Transverse colon (tissue), 4 donors: ENCODE measurements at regions not wholly inside any gene's neighbourhood (a gene's known extent, or its start where the extent isn't known, plus 50 kb on each side); places are given as distances from the start of the nearest gene placed in this dataset.

Experiments
- DNase-seq: peaks from one replicate; pipeline ENCODE4 v3.0.0-alpha.2; 2019
- H3K27ac ChIP-seq, 4 donors: fragments of 200-600 bp; sonication (generic); 2 replicates each; pipeline ENCODE4 v1.5.1; 2016 to 2018; ENCODE audit warnings: inconsistent platforms in 4 of 4
- H3K27me3 ChIP-seq: fragments of 200-600 bp; sonication (generic); 2 replicates; pipeline ENCODE4 v1.5.1; 2017; ENCODE audit warnings: inconsistent platforms
- H3K36me3 ChIP-seq, 4 donors: fragments of 200-600 bp; sonication (generic); 2 replicates each; pipeline ENCODE4 v1.5.1; 2017 to 2019; ENCODE audit warnings: inconsistent platforms in 4 of 4
- H3K4me1 ChIP-seq, 4 donors: fragments of 200-600 bp; sonication (generic); 2 replicates each; pipeline ENCODE4 v1.5.1; 2017 to 2020; ENCODE audit warnings: inconsistent platforms in 4 of 4
- H3K4me3 ChIP-seq, 4 donors: fragments of 200-600 bp; sonication (generic); 1 replicate in 1 of 4; 2 replicates in 3 of 4; pipeline versions ENCODE4 v1.5.1 to v1.6.1; 2017 to 2019; ENCODE audit warnings: inconsistent platforms in 4 of 4
- H3K9me3 ChIP-seq, 2 donors: fragments of 200-600 bp; sonication (generic); 2 replicates each; pipeline ENCODE4 v1.5.1; 2017 to 2019; ENCODE audit warnings: inconsistent platforms in 2 of 2
- EP300 ChIP-seq: sonication (generic); formaldehyde crosslinking; IDR thresholded peaks from one replicate; pipeline ENCODE4 v1.6.1; 2017; ENCODE audit warnings: antibody characterized with exemption, low read depth
- POLR2A ChIP-seq: fragments of 450-650 bp; IDR thresholded peaks from one replicate; pipeline ENCODE4 v1.6.1; 2016; ENCODE audit warnings: antibody characterized with exemption, mild to moderate bottlenecking, moderate library complexity
- POLR2AphosphoS5 ChIP-seq, 3 donors: sonication (generic); formaldehyde crosslinking; IDR thresholded peaks; one replicate each; pipeline ENCODE4 v1.6.1; 2016; ENCODE audit warnings: antibody characterized with exemption in 3 of 3
- WGBS, 2 donors: methylation state at CpG; one replicate each; pipeline ENCODE4 v1.1.5; 2018; ENCODE audit warnings: low coverage in 1 of 2; 5-methylcytosine and 5-hydroxymethylcytosine counted together
- in situ Hi-C, 4 donors: fragments of 200-750 bp; cut with MboI; loops; one replicate each; pipeline versions ENCODE4 v1.15.0 to v1.15.1; 2017; ENCODE audit warnings: low sequenced_read_pairs in 3 of 4, low pct_ligation_motif_present in 1 of 4, low pct_unique_long_range_greater_than_20kb in 1 of 4
- intact Hi-C: fragments of 100-400 bp; cut with DNase I; formaldehyde crosslinking; loops from one replicate; pipeline ENCODE4 v1.15.1; 2023; ENCODE audit warnings: low total_unique reads
- TF ChIP-seq, protein P1 (sequence below), 5 experiments: fragments of 200-600 bp in 3 of 5; fragments of 450-650 bp in 2 of 5; sonication (generic) in 3 of 5; IDR thresholded peaks; 1 replicate in 2 of 5; 2 replicates in 3 of 5; pipeline ENCODE4 v1.5.1; 2016 to 2017; ENCODE audit warnings: antibody characterized with exemption in 5 of 5, inconsistent platforms in 3 of 5, mild to moderate bottlenecking in 2 of 5, moderate library complexity in 1 of 5

DNA sequence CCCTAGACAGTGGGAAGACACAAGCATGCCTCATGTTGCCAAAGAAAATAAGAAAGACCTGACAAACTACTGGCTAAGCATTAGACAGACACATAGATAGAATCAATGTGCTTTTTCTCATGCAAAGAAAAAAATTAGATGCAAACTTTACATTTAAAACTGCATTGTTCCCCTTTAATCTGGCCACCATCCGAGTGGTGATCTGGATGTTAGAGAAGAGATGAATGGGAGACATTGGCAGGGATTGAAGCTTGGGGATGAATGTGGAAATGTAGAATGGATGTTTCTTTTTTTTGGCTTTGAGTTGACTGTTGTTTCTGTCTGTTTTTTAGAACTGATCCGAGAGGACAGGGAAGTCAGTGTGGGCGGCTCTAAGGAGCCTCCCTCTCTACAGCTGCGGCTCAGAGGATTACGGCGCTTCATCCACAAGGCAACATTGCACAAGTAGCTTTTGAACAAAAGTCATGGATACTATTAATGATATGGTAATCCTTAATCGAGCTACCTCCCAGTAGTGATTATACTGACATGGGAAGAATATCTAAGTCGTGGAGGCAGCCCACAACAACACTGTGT, 53.0 kb downstream of the HELT start:
- intact Hi-C loops, result no loop called here
- DNase-seq, result no peak
- H3K27me3 ChIP-seq, result peaks cover 5% of the 10 kb centered on the region
- no peaks in the 10 kb centered on the region for H3K36me3 ChIP-seq
- no peak overlapping the region for H3K4me3 ChIP-seq
- no peaks in the 10 kb centered on the region for H3K4me1 ChIP-seq
- WGBS, 2 donors, result 55 to 75% methylated on average over 2 to 8 of the region's 8 CpGs
- TF ChIP-seq POLR2A (no peak), POLR2AphosphoS5 (IDR thresholded peaks at IDR 0.05) (no peak), EP300 (no peak)
- TF ChIP-seq, protein P1, sequence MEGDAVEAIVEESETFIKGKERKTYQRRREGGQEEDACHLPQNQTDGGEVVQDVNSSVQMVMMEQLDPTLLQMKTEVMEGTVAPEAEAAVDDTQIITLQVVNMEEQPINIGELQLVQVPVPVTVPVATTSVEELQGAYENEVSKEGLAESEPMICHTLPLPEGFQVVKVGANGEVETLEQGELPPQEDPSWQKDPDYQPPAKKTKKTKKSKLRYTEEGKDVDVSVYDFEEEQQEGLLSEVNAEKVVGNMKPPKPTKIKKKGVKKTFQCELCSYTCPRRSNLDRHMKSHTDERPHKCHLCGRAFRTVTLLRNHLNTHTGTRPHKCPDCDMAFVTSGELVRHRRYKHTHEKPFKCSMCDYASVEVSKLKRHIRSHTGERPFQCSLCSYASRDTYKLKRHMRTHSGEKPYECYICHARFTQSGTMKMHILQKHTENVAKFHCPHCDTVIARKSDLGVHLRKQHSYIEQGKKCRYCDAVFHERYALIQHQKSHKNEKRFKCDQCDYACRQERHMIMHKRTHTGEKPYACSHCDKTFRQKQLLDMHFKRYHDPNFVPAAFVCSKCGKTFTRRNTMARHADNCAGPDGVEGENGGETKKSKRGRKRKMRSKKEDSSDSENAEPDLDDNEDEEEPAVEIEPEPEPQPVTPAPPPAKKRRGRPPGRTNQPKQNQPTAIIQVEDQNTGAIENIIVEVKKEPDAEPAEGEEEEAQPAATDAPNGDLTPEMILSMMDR (IDR thresholded peaks at IDR 0.05), result no peak
- in situ Hi-C loops, result no loop called here
- H3K9me3 ChIP-seq, result no peaks in the 10 kb centered on the region
- no peak overlapping the region for H3K27ac ChIP-seq

DNA sequence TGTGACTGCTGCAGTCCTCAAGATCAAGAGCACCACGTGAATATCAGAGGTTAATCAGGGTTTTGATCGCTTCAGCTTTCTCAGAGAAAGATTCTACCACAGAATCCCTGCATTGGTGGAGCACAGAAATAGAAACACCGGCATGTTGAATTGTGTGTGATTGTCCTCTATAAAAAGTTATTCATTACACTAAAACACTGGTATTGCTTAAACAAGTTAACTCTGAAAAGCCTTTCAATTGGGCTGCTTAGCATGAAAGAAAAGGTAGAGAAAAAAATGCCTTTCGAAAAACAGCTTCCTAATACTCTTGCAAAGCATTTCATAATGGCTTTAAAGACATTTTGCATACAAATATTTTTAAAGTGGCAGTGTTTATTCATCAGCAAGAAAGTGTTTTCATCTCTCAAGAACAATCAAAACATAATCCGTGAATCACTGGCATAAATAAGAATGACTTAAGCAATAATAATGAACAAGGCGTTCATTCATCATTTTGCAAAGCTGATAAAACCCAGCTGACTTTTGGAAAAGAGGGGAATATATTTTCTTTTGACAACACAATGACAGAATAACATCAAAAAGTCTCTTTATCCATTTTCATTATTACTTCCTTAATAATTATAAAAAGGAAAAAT, 61.1 kb downstream of the HELT start:
- H3K4me1 ChIP-seq, result peaks cover 0 to 8% (median 0%) of the 10 kb centered on the region in 4 donors
- no peaks in the 10 kb centered on the region for H3K9me3 ChIP-seq
- no peaks in the 10 kb centered on the region for H3K36me3 ChIP-seq
- in situ Hi-C loops, result no loop called here
- H3K27me3 ChIP-seq, result no peaks in the 10 kb centered on the region
- TF ChIP-seq POLR2A (no peak), EP300 (no peak), POLR2AphosphoS5 (IDR thresholded peaks at IDR 0.05) (no peak)
- TF ChIP-seq, protein P1 (IDR thresholded peaks at IDR 0.05), result no peak
- no peak overlapping the region for H3K27ac ChIP-seq
- H3K4me3 ChIP-seq, result no peak overlapping the region
- intact Hi-C loops, result no loop called here
- no peak for DNase-seq
- 36 to 43% methylated on average over 6 of the region's 6 CpGs for WGBS, 2 donors

DNA sequence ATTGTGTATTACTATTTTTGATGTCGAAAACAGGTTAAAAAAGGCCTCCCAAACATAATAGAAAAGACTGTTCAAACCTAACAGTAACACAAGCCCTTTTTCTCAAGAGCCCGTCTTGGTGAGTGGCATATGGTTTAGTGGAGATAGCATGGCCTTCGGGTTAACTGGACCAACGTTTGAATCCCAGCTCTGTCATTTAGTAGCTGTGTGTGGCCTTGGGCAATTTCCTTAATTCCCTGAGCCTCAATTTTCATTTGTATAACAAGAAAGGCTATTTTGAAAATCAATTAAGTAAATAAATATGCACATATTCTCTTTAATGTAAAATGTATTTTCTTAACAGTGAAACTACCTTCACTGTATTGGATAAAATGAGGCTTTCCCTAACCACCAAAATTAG, 62.3 kb downstream of the HELT start:
- 77 to 78% methylated on average over 3 to 4 of the region's 4 CpGs for WGBS, 2 donors
- intact Hi-C loops (no loop called here), in situ Hi-C loops (no loop called here)
- no peak for DNase-seq
- H3K27me3 ChIP-seq, result no peaks in the 10 kb centered on the region
- H3K36me3 ChIP-seq, result no peaks in the 10 kb centered on the region
- H3K27ac ChIP-seq, result no peak overlapping the region
- H3K4me1 ChIP-seq, result peaks cover 0 to 8% (median 0%) of the 10 kb centered on the region in 4 donors
- no peaks in the 10 kb centered on the region for H3K9me3 ChIP-seq
- no peak overlapping the region for H3K4me3 ChIP-seq
- TF ChIP-seq EP300 (no peak), POLR2AphosphoS5 (IDR thresholded peaks at IDR 0.05) (no peak), POLR2A (no peak)
- TF ChIP-seq, protein P1 (IDR thresholded peaks at IDR 0.05), result no peak

DNA sequence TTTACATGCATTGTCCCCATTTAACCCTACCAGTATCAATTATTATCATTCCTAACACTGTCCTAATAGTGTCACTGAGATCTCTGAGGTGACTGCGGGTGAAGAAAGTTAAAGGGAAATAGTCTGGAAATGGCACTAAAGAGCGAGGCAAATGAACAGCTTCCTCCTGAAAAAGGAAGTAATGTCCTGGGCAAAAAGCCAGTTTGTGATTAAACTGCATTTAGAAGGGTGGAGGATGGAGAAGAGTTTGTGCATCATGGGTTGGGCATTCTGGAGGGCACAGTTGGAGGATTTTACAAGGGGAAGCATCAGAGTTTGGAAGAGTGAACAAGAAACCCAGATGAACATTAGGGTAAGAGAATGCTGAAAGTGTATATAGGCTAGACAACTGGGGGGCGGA, 60.5 kb upstream of the SLC25A4 start:
- in situ Hi-C loops, result no loop called here
- no peak overlapping the region for H3K4me3 ChIP-seq
- TF ChIP-seq EP300, result no peak
- no peak for TF ChIP-seq POLR2A
- TF ChIP-seq, protein P1 (IDR thresholded peaks at IDR 0.05), result no peak
- H3K4me1 ChIP-seq, result peaks cover 0 to 8% (median 0%) of the 10 kb centered on the region in 4 donors
- H3K36me3 ChIP-seq, result no peaks in the 10 kb centered on the region
- H3K9me3 ChIP-seq, result no peaks in the 10 kb centered on the region
- peaks cover 4% of the 10 kb centered on the region for H3K27me3 ChIP-seq
- DNase-seq, result no peak
- intact Hi-C loops, result no loop called here
- 48 to 55% methylated on average over 3 of the region's 3 CpGs for WGBS, 2 donors
- no peak overlapping the region for H3K27ac ChIP-seq
